NCI-H2171 (cell line): ENCODE measurements at regions not wholly inside any gene's neighbourhood (a gene's known extent, or its start where the extent isn't known, plus 50 kb on each side); places are given as distances from the start of the nearest gene placed in this dataset.

Experiments
- DNase-seq: peaks from one replicate; lab custom pipeline; 2025; lab: John Stamatoyannopoulos, UW

DNA sequence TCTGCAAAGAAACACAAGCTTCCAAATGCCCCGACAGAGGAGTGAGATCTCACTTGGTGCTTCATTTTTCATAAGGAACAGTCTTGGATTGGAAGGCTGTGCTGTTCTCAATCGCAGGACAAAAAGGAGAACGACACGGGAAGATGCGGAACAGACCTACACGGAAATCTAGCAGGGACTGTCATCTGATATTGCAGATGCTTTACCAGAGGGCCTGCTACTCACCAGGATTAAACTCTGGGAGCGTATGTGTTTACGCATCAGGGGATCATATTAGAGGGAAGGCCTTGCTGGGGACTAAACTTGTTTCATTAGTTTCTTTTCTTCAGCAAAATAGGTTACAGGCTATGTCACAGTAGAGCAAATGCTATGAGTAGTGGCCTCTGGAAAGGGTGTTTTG lies 82.8 kb upstream of the EEPD1 start:
- no peak for DNase-seq

DNA sequence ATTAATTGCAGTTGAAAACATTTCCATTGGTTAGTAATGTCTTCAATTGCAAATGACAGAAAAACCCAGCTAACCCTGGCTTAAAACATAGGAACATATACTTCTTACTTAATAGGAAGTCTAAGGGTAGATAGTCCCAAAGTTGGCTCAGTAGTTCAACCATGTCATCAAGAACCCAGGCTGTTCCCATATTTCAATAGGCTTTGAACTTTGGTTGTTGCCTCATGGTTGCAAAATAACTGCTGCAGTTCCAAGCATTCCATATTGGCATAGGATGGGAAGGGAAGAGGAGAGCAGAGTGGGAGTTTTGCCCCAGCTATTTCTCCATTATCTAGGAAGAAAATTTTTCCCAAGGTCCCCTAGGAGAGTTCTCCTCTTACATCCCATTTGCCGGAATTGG lies 81.4 kb upstream of the EEPD1 start:
- no peak for DNase-seq

DNA sequence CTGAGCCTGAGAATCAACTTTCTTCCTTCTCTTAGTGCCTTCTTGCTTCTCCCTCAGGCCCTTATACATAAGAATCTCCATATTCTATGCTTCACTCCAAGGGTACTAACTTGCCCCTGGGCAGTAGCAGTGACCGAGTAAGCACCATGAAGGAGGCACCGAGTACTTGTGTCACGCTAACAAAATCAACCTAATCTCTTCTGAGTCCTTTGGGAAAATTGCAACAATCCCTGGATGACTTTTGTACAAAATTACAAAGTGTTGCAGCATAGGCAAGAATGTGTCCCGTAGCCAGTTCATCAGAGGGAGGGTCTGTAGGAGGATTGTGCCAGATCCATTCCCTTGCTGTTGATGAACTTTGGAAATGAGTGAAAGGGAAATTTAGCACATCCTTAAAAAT lies 80.4 kb upstream of the EEPD1 start:
- no peak for DNase-seq

DNA sequence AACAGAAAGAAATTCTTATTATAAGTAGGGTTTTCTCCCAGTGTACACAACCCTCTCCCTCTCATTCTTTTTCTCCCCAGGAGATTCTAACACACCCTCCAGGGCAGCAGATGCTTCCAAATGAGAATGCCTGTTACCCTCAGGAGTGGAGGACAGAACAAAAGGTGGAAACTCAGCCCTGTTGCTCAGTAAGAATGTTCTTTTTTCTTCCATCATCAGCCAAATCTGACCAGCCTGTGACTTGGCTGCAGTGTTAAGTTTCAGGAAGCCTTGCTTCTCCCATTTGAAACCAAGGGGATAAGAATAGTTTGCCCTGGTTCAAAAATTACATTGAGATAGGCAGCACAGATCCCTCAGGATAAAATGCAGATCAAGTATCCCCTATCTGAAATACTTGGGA lies 77.5 kb upstream of the EEPD1 start:
- no peak for DNase-seq

DNA sequence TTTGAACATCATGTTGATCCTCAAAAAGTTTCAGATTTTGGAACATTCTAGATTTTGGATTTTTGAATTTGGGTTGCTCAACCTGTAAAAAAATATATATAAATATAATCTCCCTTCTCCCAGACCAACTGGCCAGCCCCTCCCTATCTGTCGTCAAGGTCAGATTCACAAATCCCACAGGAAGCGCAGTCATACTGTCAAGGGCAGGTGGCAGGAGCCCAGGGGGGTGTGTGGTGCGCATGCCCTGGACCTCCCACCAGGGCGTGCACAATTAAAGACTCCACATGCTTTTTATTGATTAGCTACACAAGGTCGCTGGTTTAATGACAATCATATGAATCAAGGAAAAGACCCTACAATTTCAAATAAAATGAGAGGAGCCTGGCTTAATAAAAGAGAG lies 77.0 kb upstream of the EEPD1 start:
- DNase-seq, result no peak

DNA sequence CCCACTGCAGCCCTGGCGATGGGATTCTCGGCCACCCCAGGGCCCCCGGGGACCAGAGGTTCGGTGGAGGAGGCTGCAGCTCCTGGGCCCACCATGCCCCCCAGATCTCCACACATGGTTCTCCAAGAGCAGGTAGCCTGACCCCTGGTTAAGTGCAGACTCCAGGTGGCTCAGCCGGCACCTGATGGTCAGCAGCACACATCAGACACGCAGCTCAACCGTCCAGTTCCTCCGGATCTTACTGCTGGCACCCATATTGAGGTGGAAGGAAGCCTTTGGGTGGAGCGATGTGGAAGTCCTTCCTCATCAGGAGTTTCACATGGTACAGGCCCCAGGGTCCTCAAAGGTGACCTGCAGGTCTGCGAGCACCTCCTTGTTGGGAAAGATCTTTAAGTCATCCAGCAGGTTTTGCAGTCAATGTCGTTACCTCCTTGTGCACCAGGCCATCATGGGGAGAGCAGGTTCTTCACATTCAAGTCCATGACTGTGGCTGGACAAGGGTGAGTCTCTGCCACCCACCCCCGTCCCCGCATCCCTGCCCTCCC lies 74.2 kb upstream of the EEPD1 start:
- DNase-seq, result no peak

DNA sequence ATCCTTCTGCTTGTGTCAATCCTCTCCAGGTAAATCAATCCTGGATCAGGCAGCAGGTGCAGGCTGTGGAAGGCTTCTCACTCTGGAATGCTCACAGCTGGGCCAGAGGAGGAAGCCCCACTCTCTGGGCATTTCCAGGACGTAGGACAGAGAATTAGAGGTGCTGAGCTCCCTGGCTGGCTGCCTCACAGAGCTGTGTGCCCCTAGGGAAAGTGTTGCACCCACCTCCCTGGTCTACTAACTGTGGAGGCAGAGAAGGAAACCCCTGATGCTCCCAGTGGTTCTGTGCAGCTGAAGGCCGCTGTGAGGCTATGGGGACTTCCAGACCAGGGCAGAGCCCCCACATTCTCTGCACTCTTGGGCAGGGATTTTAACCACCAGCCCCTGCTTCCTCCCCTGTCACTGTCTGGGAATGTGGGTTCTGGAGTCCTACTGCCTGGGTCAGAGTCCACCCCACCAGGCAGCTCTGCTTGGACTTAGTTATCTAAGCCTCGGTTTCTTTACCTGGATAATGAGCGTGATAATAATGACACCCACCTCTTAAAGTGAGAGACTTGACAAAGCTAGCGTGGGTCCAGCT lies 73.5 kb upstream of the EEPD1 start:
- DNase-seq, result no peak

DNA sequence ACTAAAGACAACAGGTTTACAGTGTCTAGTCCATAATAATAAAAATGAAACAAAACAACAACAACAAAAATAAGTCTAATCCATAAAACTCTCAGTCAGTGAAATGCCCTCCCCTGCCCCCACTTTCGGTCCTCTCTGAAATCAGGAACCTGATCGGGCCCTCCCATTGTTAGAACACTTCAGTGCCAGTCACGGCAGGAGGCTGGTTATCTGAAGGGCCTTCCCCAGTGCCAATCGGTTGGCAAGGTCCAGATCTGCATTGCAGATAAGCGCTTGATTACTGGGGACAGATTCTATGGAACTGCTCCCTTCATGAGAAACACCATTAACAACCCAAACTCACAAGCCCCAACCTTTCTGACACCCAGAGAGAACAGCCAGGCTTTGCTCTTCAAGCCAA lies 72.2 kb upstream of the EEPD1 start:
- DNase-seq, result no peak

DNA sequence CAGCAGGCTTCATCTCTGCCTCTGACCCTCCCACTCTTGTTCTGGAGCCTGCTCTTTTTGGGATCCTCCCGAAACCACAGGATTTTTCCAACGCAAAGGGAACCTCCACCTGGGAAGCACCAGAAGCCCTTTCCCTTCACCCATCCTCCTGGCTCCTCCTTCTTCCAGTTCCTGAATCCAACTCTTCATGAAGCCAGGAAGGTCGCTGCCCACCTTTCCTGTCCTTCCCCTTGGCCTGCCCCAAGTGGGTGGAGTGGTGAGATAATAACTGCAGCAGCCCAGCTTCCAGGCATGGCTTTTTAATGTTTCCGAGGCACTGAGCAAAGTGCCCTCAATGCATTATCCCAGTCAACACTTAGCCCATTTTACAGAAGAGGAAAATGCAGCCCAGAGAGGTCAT lies 70.8 kb upstream of the EEPD1 start:
- DNase-seq, result no peak

DNA sequence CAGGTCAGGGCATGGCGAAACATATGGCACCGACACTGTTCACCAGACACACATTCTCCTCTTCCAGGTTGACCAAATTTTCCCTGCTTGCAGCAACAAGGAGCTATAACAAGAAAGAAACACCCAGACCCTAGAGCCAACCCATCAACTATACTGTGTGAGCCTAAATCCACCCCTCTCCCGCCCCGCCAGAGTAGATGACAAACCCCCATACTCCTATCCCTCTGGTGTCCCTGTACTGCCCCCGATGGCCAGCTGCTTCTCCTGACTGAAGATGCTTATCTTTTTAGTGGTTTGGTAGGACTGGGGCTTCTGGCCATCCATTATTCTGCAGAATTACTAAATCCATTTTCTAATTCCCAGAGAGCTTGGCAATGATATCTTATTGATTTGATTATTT lies 70.1 kb upstream of the EEPD1 start:
- DNase-seq, result no peak

DNA sequence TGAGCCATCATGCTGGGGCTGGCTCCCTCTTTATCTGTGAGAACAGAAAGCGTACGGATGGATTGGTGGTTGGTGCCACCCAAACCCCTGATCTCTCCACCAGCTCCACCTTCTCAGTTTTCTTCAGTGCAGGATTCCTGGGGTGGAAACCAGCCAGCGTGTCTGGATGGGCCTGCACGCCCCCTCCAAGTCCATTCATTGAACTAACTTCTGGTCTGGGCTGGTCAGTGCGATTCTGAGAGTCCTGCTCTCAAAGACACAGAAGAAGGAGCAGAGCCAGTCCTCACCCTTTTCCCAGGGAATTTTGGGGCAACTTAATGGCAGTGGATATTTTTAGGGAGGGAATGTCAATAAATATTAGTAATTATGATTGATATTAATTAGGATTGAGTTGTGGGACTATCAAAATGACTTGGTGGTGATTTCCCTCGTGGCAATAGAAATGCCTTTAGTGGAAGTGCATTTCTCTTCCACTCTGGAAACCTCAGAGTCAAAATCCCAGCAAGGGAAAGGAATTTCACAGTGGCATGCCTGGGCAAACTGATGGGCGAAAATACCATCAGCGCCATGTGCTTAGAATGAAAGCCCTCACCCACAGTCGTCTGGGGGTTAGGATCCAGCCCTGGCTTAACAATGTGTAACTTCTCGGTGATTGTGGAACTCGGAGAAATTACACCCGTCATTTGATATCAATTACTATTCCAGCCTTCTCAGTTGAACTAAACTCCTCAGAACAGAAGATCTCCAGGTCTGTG lies 69.3 kb upstream of the EEPD1 start:
- DNase-seq, result no peak

DNA sequence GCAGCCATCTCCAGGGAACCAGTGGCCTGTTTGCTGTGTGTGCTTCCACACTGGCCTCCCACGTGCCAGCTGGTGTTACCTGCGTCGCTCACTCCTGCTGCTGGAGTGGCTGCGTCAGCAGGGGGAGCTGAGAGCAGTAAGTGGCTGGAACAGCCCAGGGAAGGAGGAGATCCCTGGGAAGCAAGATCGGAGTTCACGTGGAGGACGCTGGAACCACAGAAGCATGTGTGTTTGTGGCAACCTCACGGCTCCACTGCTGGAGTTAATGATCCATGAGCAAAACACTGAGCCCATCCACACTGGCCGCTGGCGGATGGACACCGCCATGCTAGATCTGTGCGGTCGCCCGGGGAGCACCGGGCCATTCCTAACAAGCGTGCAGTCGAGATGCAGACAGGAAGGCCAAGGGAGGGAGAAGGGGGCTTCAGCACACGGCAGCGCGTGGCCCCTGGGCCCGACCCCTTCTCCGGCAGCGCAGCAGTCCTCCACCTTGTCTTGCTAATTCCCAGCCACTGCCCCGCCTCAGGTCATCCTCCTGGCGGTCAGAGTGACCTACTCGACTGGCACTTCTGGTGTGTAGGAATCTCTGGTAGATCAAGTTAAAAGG lies 68.5 kb upstream of the EEPD1 start:
- DNase-seq, result peak; percentile 65

DNA sequence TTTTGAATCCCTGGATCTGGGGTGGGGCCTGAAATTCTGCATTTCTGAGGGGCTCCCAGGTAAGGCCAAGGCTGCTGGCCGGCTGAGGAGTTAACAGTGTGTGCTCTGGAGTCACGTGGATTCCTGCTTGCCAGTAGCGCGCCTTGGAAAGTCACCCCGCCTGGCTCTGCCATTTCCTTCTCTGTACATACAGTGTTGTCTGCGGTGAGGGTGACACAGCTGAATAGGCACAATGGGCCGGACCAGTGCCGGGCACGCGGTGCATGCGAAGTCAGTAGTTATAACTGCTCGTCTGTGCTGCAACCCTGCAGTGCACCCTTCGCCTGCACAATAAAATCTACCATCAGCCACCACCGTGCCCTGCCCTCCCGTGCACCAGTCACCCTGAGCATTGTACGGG lies 68.0 kb upstream of the EEPD1 start:
- no peak for DNase-seq

DNA sequence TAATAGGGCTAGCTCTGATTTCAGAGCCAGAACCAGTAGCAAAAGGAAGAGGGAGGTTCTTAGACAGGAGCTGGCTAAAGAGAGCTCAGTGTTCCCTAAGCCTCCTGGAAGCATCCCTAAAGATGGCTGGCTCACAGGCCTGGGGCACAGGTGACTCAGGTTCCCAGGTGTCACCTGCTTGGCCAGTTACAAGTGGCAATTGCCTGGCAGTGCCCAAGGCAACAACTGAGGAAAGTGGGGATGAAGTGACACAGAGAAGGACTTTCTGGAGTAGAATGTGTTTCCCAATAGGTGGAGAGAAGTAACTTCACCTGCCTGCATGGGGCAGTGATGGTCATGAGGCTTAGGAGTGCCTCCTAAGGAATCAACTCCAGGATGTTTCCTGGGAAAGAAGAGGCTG lies 66.5 kb upstream of the EEPD1 start:
- no peak for DNase-seq

DNA sequence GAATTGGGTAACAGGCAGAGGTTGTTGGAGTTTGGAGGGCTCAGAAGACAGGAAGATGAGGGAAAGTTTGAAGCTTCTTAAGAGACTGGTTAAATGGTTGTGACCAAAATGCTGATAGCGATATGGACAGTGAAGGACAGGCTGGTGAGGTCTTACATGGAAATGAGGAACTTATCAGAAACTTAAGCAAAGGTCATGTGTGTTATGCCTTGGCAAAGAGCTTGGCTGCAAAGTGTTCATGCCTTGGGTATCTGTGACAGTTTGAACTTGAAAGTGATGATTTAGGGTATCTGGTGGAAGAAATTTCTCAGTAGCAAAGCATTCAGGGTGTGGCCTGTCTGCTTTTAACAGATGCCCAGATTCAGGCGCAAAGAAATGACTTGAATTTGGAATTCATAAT lies 64.5 kb upstream of the EEPD1 start:
- DNase-seq, result no peak

DNA sequence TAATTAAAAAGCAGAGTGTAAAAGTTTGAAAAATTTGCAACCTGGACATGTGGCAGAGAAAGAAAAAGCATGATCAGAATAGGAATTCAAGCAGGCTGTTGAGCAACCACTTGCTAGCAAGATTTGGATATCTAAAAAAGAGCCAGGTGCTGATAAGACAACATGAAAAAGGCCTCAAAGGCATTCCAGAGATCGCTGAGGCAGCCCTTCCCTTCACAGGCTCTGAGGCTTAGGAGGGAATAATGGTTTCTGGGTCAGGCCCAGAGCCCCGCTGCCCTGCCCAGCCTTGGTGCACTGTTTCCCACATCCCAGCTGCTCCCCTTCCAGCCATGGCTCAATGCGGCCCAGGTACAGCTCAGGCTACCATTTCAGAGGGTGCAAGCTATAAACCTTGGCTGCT lies 64.1 kb upstream of the EEPD1 start:
- DNase-seq, result no peak

DNA sequence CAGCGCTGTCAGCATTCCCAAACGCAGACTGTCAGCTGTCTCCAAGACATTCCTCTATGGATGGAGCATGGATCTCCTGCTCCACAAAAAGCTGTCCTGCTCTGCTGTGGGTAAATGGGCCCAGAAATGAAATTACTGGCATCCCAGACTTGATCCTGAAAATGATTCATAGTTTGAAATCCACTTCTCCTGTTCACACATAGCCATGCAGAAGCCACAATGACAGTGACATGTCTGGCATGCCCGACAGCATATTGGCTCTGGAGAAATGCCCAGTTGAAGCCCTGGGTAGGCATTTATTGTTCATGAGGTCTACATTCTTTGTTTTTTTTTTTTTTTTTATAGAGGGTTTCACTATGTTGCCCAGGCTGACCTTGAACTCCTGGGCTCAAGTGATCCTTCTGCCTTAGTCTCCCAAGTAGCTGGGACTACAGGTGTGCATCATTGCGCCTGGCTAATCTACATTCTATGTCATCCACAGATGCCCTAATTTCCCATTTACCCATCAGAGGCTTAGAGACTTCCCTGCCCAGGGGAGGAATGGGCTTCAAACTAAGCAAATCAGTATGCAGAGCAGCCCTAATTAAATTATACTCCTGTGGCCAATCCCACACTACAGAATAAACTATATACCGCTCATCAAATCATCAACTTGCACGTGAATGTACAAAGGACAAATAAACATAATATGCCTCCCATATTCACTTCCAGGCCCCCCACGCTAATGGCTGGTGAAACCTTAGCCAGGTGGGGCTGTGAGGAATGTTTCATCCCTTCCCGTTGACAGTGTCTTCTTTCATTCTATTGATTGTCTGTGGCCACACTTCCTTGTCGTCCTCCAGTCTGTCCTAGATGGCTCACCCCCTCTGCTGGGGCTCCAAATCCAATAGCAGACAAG lies 61.8 kb upstream of the EEPD1 start:
- no peak for DNase-seq

DNA sequence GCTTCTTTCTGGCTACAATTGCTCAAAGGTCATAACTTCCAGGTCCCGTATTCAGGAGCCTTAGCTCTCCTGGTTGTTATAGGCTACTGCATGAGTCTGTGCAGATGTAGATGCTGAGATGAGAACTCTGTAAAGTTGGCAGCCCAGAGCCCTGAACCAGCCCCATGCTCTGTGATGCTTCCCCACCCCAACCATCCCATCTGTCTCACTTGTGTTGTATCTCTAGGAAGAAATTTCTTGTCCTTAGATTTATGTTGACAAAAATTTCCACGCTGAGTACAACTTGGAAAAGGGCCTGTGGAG lies 61.2 kb upstream of the EEPD1 start:
- no peak for DNase-seq

DNA sequence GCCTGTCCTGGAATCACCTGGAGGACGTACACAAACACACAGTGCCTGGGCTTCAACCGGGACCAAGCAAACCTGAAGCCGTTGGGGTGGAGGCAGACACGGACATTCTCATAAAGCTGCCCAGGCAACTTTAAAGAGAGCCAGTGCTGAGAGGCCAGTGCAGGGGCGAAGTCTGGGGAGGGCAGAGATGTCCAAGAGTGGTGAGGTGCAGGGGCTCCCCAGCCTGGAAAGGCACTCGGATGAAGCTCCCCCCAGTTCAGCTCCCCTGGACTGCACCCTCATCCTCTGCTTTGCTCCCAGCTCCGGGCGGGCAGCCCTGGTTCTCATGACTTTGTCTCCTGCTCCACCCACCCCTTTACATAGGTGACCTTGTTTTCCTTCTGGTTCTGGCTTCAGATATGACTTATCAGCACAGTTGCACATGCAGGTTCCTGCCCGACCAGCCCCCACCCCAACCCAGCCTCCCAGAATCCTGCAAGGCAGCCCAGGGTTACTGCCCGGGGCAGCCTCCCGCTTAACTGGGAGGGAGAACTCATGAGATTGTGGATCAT lies 60.8 kb upstream of the EEPD1 start:
- no peak for DNase-seq

DNA sequence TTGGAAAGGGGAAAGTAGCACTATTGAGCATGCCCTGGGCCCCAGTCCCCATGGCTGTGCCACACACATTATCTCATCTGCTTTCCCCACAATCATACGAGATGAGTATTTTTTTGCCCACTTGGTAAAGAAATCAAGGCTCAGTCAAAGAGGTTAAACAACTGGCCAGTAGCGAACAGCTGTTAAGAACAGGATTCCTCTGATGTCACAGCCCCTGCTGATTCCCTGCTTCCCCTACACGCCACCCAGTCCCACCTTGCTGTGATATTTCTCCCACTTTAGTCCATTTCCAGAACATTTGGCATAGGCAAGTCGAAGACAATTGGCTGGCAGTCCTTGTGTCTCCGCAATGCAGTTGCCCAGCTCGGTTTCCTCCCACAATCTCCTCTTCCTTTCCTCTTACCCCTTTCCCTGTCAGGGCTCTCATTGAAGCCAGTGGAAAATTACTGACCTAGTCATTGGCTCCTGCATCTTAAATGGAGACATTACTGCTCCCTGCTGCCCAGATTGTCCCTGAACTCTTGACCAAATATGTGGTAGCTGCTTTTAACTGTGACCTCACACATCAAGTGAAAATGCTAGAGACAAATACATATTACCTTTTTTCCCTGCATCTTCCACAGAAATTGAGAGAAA lies 56.5 kb upstream of the EEPD1 start:
- no peak for DNase-seq

DNA sequence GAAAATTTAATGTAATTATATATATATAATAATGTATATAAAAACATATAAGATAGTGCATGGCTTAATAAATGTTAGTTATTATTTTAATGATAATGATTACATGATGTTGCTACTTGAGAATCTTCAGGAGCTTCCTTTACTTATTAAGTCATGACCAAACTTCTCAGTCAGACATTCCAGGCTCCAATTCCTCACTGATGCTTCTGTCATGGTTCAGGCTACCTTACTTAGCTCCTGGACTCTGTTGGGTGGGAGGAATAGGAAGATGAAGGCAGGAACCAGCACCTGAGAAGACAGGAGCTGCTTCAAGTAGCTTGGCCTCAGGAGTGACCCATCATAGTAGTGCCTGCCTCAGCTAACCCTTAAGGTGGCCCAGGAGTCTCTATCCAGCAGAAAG lies 55.0 kb upstream of the EEPD1 start:
- no peak for DNase-seq

DNA sequence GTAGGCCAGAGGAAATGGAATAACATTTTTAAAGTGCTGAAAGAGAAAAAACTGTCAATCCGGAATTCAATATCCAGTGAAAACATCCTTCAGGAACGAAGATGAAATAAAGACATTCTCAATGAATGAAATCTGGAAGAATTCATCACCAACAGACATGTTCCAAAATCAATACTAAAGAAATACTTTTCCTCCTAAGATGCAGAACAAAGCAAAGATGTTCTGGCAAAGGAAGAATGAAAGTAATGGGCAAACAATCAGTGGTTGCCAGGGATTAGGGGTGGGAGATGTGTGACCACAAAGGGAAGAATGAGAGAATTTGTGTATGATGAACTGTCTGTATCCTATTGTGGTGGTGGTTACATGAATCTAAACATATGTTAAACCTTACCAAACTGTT lies 52.8 kb upstream of the EEPD1 start:
- no peak for DNase-seq
